GM19467 (cell line): ENCODE measurements at regions not wholly inside any gene's neighbourhood (a gene's known extent, or its start where the extent isn't known, plus 50 kb on each side); places are given as distances from the start of the nearest gene placed in this dataset.
"Not testable (repeated sequence)": the region's sequence is repeated elsewhere in the genome, so short reads cannot be mapped to it uniquely, and the experiment has no call there.

Source experiments
- ATAC-seq: cut with Tn5 transposase; IDR thresholded peaks from one replicate; pipeline ENCODE4 v1.9.1; 2021; ENCODE audit warnings: mild to moderate bottlenecking, moderate library complexity; ENCODE audit not compliant: unreplicated experiment

GRCh38 chr5:138702166-138703077 lies 50.8 kb upstream of the CTNNA1 start:
- ATAC-seq = no peak

- ATAC-seq = no peak
Measured at GRCh38 chr5:138701678-138702077, 51.5 kb upstream of the CTNNA1 start.

GRCh38 chr5:138700581-138701362 lies 52.5 kb upstream of the CTNNA1 start:
- no peak for ATAC-seq

- ATAC-seq = no peak
Measured at GRCh38 chr5:138699482-138699881, 53.7 kb upstream of the CTNNA1 start.

- no peak for ATAC-seq
Measured at GRCh38 chr5:138698713-138699112, 54.5 kb upstream of the CTNNA1 start.

- ATAC-seq = no peak
Measured at GRCh38 chr5:138697720-138698360, 55.4 kb upstream of the CTNNA1 start.

- ATAC-seq = no peak
Measured at GRCh38 chr5:138696501-138696900, 56.7 kb upstream of the CTNNA1 start.

- no peak for ATAC-seq
Measured at GRCh38 chr5:138695781-138696180, 57.4 kb upstream of the CTNNA1 start.

- ATAC-seq = no peak
Measured at GRCh38 chr5:138694146-138694545, 59.1 kb upstream of the CTNNA1 start.

- ATAC-seq = no peak
Measured at GRCh38 chr5:138692370-138692769, 60.9 kb upstream of the CTNNA1 start.

- no peak for ATAC-seq
Measured at GRCh38 chr5:138686668-138687067, 66.6 kb upstream of the CTNNA1 start.

- no peak for ATAC-seq
Measured at GRCh38 chr5:138685193-138685745, 68.0 kb upstream of the CTNNA1 start.

GRCh38 chr5:138682462-138682861 lies 70.8 kb upstream of the CTNNA1 start:
- not testable (repeated sequence) for ATAC-seq

- ATAC-seq = not testable (repeated sequence)
Measured at GRCh38 chr5:138678826-138679225, 74.4 kb upstream of the CTNNA1 start.

- ATAC-seq = no peak
Measured at GRCh38 chr5:138677782-138678181, 75.4 kb upstream of the CTNNA1 start.

- no peak for ATAC-seq
Measured at GRCh38 chr5:138676556-138677193, 76.5 kb upstream of the CTNNA1 start.

- ATAC-seq = no peak
Measured at GRCh38 chr5:138676002-138676401, 77.2 kb upstream of the CTNNA1 start.

GRCh38 chr5:138668451-138669380 lies 84.5 kb upstream of the CTNNA1 start:
- no peak for ATAC-seq

- not testable (repeated sequence) for ATAC-seq
Measured at GRCh38 chr5:138667782-138668331, 85.4 kb upstream of the CTNNA1 start.
